Heart right ventricle (tissue), 16 donors: ENCODE measurements at regions not wholly inside any gene's neighbourhood (a gene's known extent, or its start where the extent isn't known, plus 50 kb on each side); places are given as distances from the start of the nearest gene placed in this dataset.

Experiments
- ATAC-seq, 8 donors: fragments of 200-7000 bp; cut with Tn5 transposase; one replicate each; pipeline ENCODE4 v1.9.1; 2020; ENCODE audit warnings: mild to moderate bottlenecking in 8 of 8, moderate library complexity in 8 of 8, moderate number of reproducible peaks in 1 of 8
- DNase-seq, 2 donors: peaks; one replicate each; pipeline ENCODE4 v3.0.0-alpha.2; 2020
- H3K27ac ChIP-seq, 10 donors: fragments of 200-600 bp; sonication (generic) in 2 of 10; one replicate each; pipeline versions ENCODE4 v1.5.0 to v1.8.0; 2020 to 2022; ENCODE audit warnings: mild to moderate bottlenecking in 3 of 10
- H3K27me3 ChIP-seq, 7 donors: fragments of 200-600 bp; one replicate each; pipeline ENCODE4 v1.8.0; 2021 to 2022; ENCODE audit warnings: mild to moderate bottlenecking in 2 of 7
- H3K36me3 ChIP-seq, 9 donors: fragments of 200-600 bp; sonication (generic) in 1 of 9; one replicate each; pipeline versions ENCODE4 v1.5.0 to v1.8.0; 2020 to 2022; ENCODE audit warnings: mild to moderate bottlenecking in 2 of 9
- H3K4me1 ChIP-seq, 9 donors: fragments of 200-600 bp; sonication (generic) in 1 of 9; one replicate each; pipeline versions ENCODE4 v1.5.0 to v1.8.0; 2020 to 2022; ENCODE audit warnings: mild to moderate bottlenecking in 4 of 9
- H3K4me3 ChIP-seq, 10 donors: fragments of 200-600 bp; sonication (generic) in 2 of 10; one replicate each; pipeline versions ENCODE4 v1.5.0 to v1.8.0; 2020 to 2022; ENCODE audit warnings: mild to moderate bottlenecking in 7 of 10, moderate library complexity in 2 of 10
- H3K9me3 ChIP-seq, 11 donors: fragments of 200-600 bp in 10 of 11; sonication (generic) in 2 of 11; one replicate each; pipeline versions ENCODE4 v1.5.0 to v1.8.0; 2013 to 2022; ENCODE audit warnings: mild to moderate bottlenecking in 2 of 11, control low read depth in 1 of 11, moderate library complexity in 1 of 11
- CTCF ChIP-seq, 9 donors: fragments of 200-600 bp; sonication (generic) in 2 of 9; IDR thresholded peaks; one replicate each; pipeline versions ENCODE4 v1.5.0 to v1.8.0; 2021 to 2022; ENCODE audit warnings: antibody characterized with exemption in 9 of 9, mild to moderate bottlenecking in 5 of 9, moderate library complexity in 1 of 9
- WGBS, 2 donors: extraction: QIAGEN DNeasy Blood & Tissue Kit; methylation state at CpG; one replicate each; pipeline ENCODE4 v1.1.7; 2013; ENCODE audit warnings: inconsistent platforms in 1 of 2; 5-methylcytosine and 5-hydroxymethylcytosine counted together
- intact Hi-C, 10 donors: fragments of 100-400 bp; cut with DNase I; formaldehyde crosslinking; loops; one replicate each; pipeline versions ENCODE4 v1.11.1 to v1.14.2; 2022
- donor health status: Arrhythmogenic right ventricular cardiomyopathy.
- donor health status: ischemic (EF 13 %, LVEDD 7.1; RV severe dilation, severe dysfunction).
- donor health status: healthy with polysubstance abuse.
- donor health status: DM: no; HTN: yes; CAD: no.
- donor health status: DM: no; HTN: no; CAD: no.
- donor health status: ischemic (EF 25% LVEDD 6.9; RV normal size, moderate dysfunction).
- donor health status: ischemic (EF 25% LVEDD 5.7; RV mildly dilated, moderate dysfunction).
- donor health status: healthy.
- donor health status: DM: yes; HTN: yes; CAD: no.
- donor health status: Ischemic cardiomyopathy.
- donor health status: ischemic (EF 35%, LVEDD 5.7; RV mildly dilated, moderate dysfunction).
- donor health status: nonischemic (EF 11% LVEDD 7.7; RV severe dilation, severe dysfunction).
- donor health status: DM: yes; HTN: yes; CAD: no.
- donor health status: PGD.
- donor health status: ischemic (EF 29% LVEDD 5.4; RV normal size, mild dysfunction).
- donor health status: nonischemic (EF 23%, LVEDD 6.1; RV moderate dilation, normal function).

GRCh38 chr4:112860830-112861690 lies 188.4 kb upstream of the ANK2 start:
- peak overlapping the region in 1 of 10 donors; percentile 12 for H3K27ac ChIP-seq
- WGBS, 2 donors, result 51 to 54% methylated on average over 5 of the region's 5 CpGs
- DNase-seq, result no peak

GRCh38 chr4:112861691-112862674 lies 187.5 kb upstream of the ANK2 start:
- peak in 2 of 8 donors; percentile 29 to 38 for ATAC-seq
- intact Hi-C loops, result no loop called here
- no peak overlapping the region for H3K4me3 ChIP-seq
- H3K9me3 ChIP-seq, result no peaks in the 10 kb centered on the region
- H3K36me3 ChIP-seq, result no peaks in the 10 kb centered on the region
- H3K27ac ChIP-seq, result peak overlapping the region in 1 of 10 donors; percentile 8
- no peak for TF ChIP-seq CTCF (IDR thresholded peaks at IDR 0.05)
- no peak for DNase-seq
- 51 to 67% methylated on average over 3 of the region's 3 CpGs for WGBS, 2 donors
- H3K4me1 ChIP-seq, result peaks cover 0 to 29% (median under 1%) of the 10 kb centered on the region in 9 donors
- no peaks in the 10 kb centered on the region for H3K27me3 ChIP-seq

More at GRCh38 chr4:112860830-112861690, 188.4 kb upstream of the ANK2 start:
- Histone ChIP-seq H3K36me3 (no peaks in the 10 kb centered on the region), H3K4me1 (peaks cover 0 to 30% (median 3%) of the 10 kb centered on the region in 9 donors), H3K4me3 (no peak overlapping the region), H3K9me3 (no peaks in the 10 kb centered on the region), H3K27me3 (no peaks in the 10 kb centered on the region)
- peak in 1 of 8 donors; percentile 7 for ATAC-seq
- no peak for TF ChIP-seq CTCF (IDR thresholded peaks at IDR 0.05)
- intact Hi-C loops, result no loop called here

- Histone ChIP-seq H3K4me3 (no peak overlapping the region), H3K36me3 (no peaks in the 10 kb centered on the region), H3K27me3 (no peaks in the 10 kb centered on the region), H3K9me3 (no peaks in the 10 kb centered on the region), H3K4me1 (peaks cover 0 to 20% (median 0%) of the 10 kb centered on the region in 9 donors), H3K27ac (no peak overlapping the region)
- no peak for TF ChIP-seq CTCF (IDR thresholded peaks at IDR 0.05)
- DNase-seq (no peak), ATAC-seq (no peak)
- intact Hi-C loops, result no loop called here
These were observed 184.0 kb upstream of the ANK2 start for GRCh38 chr4:112865443-112865842.

GRCh38 chr4:112876316-112876715 lies 173.1 kb upstream of the ANK2 start:
- intact Hi-C loops, result no loop called here
- no peaks in the 10 kb centered on the region for H3K27me3 ChIP-seq
- H3K36me3 ChIP-seq, result no peaks in the 10 kb centered on the region
- no peak overlapping the region for H3K4me3 ChIP-seq
- no peak for DNase-seq
- H3K4me1 ChIP-seq, result peaks cover 0 to 5% (median 0%) of the 10 kb centered on the region in 9 donors
- no peaks in the 10 kb centered on the region for H3K9me3 ChIP-seq
- no peak overlapping the region for H3K27ac ChIP-seq
- TF ChIP-seq CTCF (IDR thresholded peaks at IDR 0.05), result no peak
- 75 to 88% methylated on average over 2 of the region's 2 CpGs for WGBS, 2 donors
- ATAC-seq, result no peak
